Lower leg skin (tissue), 3 donors: ENCODE measurements at regions not wholly inside any gene's neighbourhood (a gene's known extent, or its start where the extent isn't known, plus 50 kb on each side); places are given as distances from the start of the nearest gene placed in this dataset.

Experiments used
- CTCF ChIP-seq, 3 donors: fragments of 450-650 bp; IDR thresholded peaks; one replicate each; pipeline ENCODE4 v1.5.1; 2016; ENCODE audit warnings: antibody characterized with exemption in 3 of 3, mild to moderate bottlenecking in 3 of 3, moderate library complexity in 2 of 3
- POLR2A ChIP-seq, 2 donors: fragments of 450-650 bp; IDR thresholded peaks; one replicate each; pipeline ENCODE4 v1.6.1; 2016 to 2017; ENCODE audit warnings: antibody characterized with exemption in 2 of 2, mild to moderate bottlenecking in 1 of 2, moderate library complexity in 1 of 2

- TF ChIP-seq CTCF (IDR thresholded peaks at IDR 0.05) = no peak
- TF ChIP-seq POLR2A (IDR thresholded peaks at IDR 0.05) = no peak
Measured at GRCh38 chr10:78724846-78725245, 343.9 kb upstream of the ZMIZ1 start.
